ENCODE measurements at regions not wholly inside any gene's neighbourhood (a gene's known extent, or its start where the extent isn't known, plus 50 kb on each side); places are given as distances from the start of the nearest gene placed in this dataset.

DNA sequence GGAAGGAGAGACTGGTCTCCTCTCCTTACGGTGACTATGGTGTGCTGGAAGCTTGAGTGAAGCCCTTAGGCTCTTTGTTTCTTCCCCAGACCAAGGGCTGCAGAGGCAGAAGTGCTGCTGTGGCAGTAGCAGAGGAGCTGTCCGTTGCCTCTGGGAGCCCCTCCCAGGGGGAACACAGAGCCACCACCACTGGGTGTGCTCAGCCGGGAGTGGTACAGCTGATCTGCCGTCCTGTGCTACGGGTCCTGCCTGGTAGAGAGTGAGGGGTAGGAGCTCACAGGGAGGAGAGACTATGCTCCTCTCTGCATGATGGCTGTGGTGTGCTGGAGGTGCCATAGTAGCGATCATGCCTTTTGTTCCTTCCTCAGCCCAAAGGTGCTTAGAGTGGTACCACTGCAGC lies 318.7 kb downstream of the DOK5 start:
- TF ChIP-seq NFRKB (IDR thresholded peaks at IDR 0.05) (no peak), SUZ12 (IDR thresholded peaks at IDR 0.05) (no peak), HDGF (IDR thresholded peaks at IDR 0.05; ENCODE audit: borderline replicate concordance) (no peak), TARDBP (IDR thresholded peaks at IDR 0.05) (no peak), CTBP1 (IDR thresholded peaks at IDR 0.05; ENCODE audit: borderline replicate concordance) (no peak), SP1 (IDR thresholded peaks at IDR 0.05) (no peak), ELF4 (IDR thresholded peaks at IDR 0.05) (no peak), FOXA1 (IDR thresholded peaks at IDR 0.05) (no peak)
